ENCODE measurements at regions not wholly inside any gene's neighbourhood (a gene's known extent, or its start where the extent isn't known, plus 50 kb on each side); places are given as distances from the start of the nearest gene placed in this dataset.

GRCh38 chr15:25545889-25546288 lies 107.1 kb upstream of the UBE3A start:
- WGBS, 2 experiments (ENCODE audit: extremely low coverage in 1 of 2, insufficient coverage in 1 of 2, insufficient read length in 1 of 2, insufficient replicate concordance in 2 of 2, low coverage in 1 of 2, low lambda C conversion rate in 2 of 2, missing lambda C conversion rate in 1 of 2) = 93% methylated on average over 3 of the region's 3 CpGs; no CpG with 5 or more reads in 1 of the 2 experiments
- H3K79me1 ChIP-seq (ENCODE audit: low read depth, low read length) = no peaks in the 10 kb centered on the region
- H2BK12ac ChIP-seq (ENCODE audit: low read depth, low read length) = no peak overlapping the region
- H2BK20ac ChIP-seq (ENCODE audit: low read length) = no peak overlapping the region
- H3K27ac ChIP-seq (ENCODE audit: low read depth, low read length) = no peak overlapping the region
- no peaks in the 10 kb centered on the region for H3K36me3 ChIP-seq (ENCODE audit: control insufficient read depth in 2 of 4, insufficient read depth in 4 of 4, low read length in 3 of 4)
- no peaks in the 10 kb centered on the region for H3K79me2 ChIP-seq (ENCODE audit: control insufficient read depth in 1 of 2, insufficient read depth in 2 of 2, low read length in 2 of 2)
- H3K23me2 ChIP-seq (ENCODE audit: low read depth, low read length) = no peaks in the 10 kb centered on the region
- no peaks in the 10 kb centered on the region for H3K9me3 ChIP-seq (ENCODE audit: insufficient read depth in 2 of 2, low read depth in 1 of 2, low read length in 1 of 2)
- H2BK5ac ChIP-seq (ENCODE audit: low read depth, low read length) = no peak overlapping the region
- H3K4me1 ChIP-seq (replicated peaks in 1 of 4; ENCODE audit: control insufficient read depth in 3 of 4, insufficient read depth in 4 of 4, low read length in 3 of 4) = peaks cover 0 to 5% (median 5%) of the 10 kb centered on the region in 4 experiments; a peak in 3 of 7 replicates
- no peak overlapping the region for H3K4ac ChIP-seq (replicated peaks; ENCODE audit: insufficient read length, low read depth, low read length)
- H3K9ac ChIP-seq (replicated peaks in 1 of 4; ENCODE audit: extremely low read depth in 1 of 4, low read depth in 3 of 4, low read length in 3 of 4) = no peak overlapping the region
- H4K20me1 ChIP-seq (replicated peaks in 1 of 2; ENCODE audit: control insufficient read depth in 1 of 2, insufficient read depth in 2 of 2, low read length in 2 of 2) = no peaks in the 10 kb centered on the region
- CTCF ChIA-PET (ENCODE audit: partially characterized antibody) = no interaction called here
- H3K56ac ChIP-seq (replicated peaks; ENCODE audit: insufficient read length, low read depth, low read length) = no peak overlapping the region
- H2AFZ ChIP-seq (ENCODE audit: low read length) = no peak overlapping the region
- DNase-seq (ENCODE audit: low read depth in 1 of 2, low spot score in 2 of 2) (no peak), FAIRE-seq (no peak)
- H3K23ac ChIP-seq (ENCODE audit: insufficient read length) = no peak overlapping the region
- no peak overlapping the region for H4K8ac ChIP-seq (ENCODE audit: extremely low read depth, insufficient read depth, low read length)
- POLR2A ChIA-PET (ENCODE audit: partially characterized antibody) = no interaction called here
- no peaks in the 10 kb centered on the region for H3K27me3 ChIP-seq (replicated peaks in 1 of 4; ENCODE audit: control insufficient read depth in 3 of 4, extremely low read depth in 1 of 4, insufficient read depth in 3 of 4, low read length in 3 of 4)
- H3K18ac ChIP-seq (ENCODE audit: extremely low read depth, low read length) = no peak overlapping the region
- H2BK15ac ChIP-seq (ENCODE audit: low read length) = no peak overlapping the region
- no peak overlapping the region for H2BK120ac ChIP-seq (replicated peaks; ENCODE audit: low read depth, low read length)
- no peak overlapping the region for H3K4me3 ChIP-seq (ENCODE audit: extremely low read depth in 1 of 4, insufficient read depth in 2 of 4, low read depth in 3 of 4, low read length in 4 of 4)
- no peak overlapping the region for H3K4me2 ChIP-seq (ENCODE audit: insufficient read depth in 1 of 2, low read depth in 2 of 2, low read length in 2 of 2)
- no peak overlapping the region for H3K14ac ChIP-seq (ENCODE audit: insufficient read length)
- no peak overlapping the region for H4K91ac ChIP-seq (replicated peaks; ENCODE audit: insufficient read length, low read length)
- H2AK5ac ChIP-seq (ENCODE audit: low read depth, low read length) = no peak overlapping the region
- no peak overlapping the region for H4K5ac ChIP-seq (ENCODE audit: insufficient read length, low read depth, low read length)
- TF ChIP-seq TAF1 (IDR thresholded peaks at IDR 0.05; ENCODE audit: low read depth, low read length) (no peak), USF2 (IDR thresholded peaks at IDR 0.05; ENCODE audit: low read length) (no peak), CEBPB (IDR thresholded peaks at IDR 0.05; ENCODE audit: low read depth, low read length) (no peak), KDM1A (IDR thresholded peaks at IDR 0.05; ENCODE audit: borderline replicate concordance, low read length) (no peak), CBX8 (IDR thresholded peaks at IDR 0.05; ENCODE audit: borderline replicate concordance, low read depth, low read length) (no peak), CREB1 (IDR thresholded peaks at IDR 0.05) (no peak), SIRT6 (IDR thresholded peaks at IDR 0.05; ENCODE audit: low read length) (no peak), POU5F1 (IDR thresholded peaks at IDR 0.05; ENCODE audit: low read depth, low read length) (no peak), HDAC2 (IDR thresholded peaks at IDR 0.05; ENCODE audit: borderline replicate concordance in 1 of 2, low read depth in 2 of 2, low read length in 2 of 2) (no peak), ATF3 (IDR thresholded peaks at IDR 0.05; ENCODE audit: insufficient read depth, low read depth, low read length) (no peak), ATF2 (IDR thresholded peaks at IDR 0.05; ENCODE audit: low read length) (no peak), CHD1 (IDR thresholded peaks at IDR 0.05; ENCODE audit: low read depth, low read length) (no peak)
